MM.1S (cell line): ENCODE measurements at regions not wholly inside any gene's neighbourhood (a gene's known extent, or its start where the extent isn't known, plus 50 kb on each side); places are given as distances from the start of the nearest gene placed in this dataset.

ENCODE experiments used
- DNase-seq: peaks from one replicate; pipeline ENCODE4 v3.0.0-alpha.2; 2015
- H2AFZ ChIP-seq: fragments of 300-600 bp; sonication (generic); 2 replicates; pipeline ENCODE4 v1.6.0; 2016; ENCODE audit warnings: antibody characterized with exemption, low read length
- H3F3A ChIP-seq: fragments of 300-600 bp; sonication (generic); 2 replicates; pipeline ENCODE4 v1.6.1; 2016; ENCODE audit warnings: mild to moderate bottlenecking, antibody characterized with exemption, low read length, moderate library complexity, mixed read lengths; ENCODE audit not compliant: insufficient read depth
- H3K27ac ChIP-seq: fragments of 300-600 bp; sonication (generic); 2 replicates; pipeline ENCODE4 v1.5.1; 2016; ENCODE audit warnings: mild to moderate bottlenecking, low read length
- H3K27me3 ChIP-seq: fragments of 300-600 bp; sonication (generic); replicated peaks from 2 replicates; pipeline ENCODE4 v1.6.0; 2016; ENCODE audit warnings: low read length; ENCODE audit not compliant: insufficient read depth
- H3K36me3 ChIP-seq: fragments of 300-600 bp; sonication (generic); replicated peaks from 2 replicates; pipeline ENCODE4 v1.6.1; 2016; ENCODE audit warnings: mild to moderate bottlenecking, low read length, mixed read lengths; ENCODE audit not compliant: insufficient read depth
- H3K4me1 ChIP-seq: fragments of 300-600 bp; sonication (generic); 2 replicates; pipeline ENCODE4 v1.6.1; 2016; ENCODE audit warnings: low read length, mixed read lengths
- H3K4me2 ChIP-seq: fragments of 300-600 bp; sonication (generic); 2 replicates; pipeline ENCODE4 v1.6.0; 2016; ENCODE audit warnings: low read depth, low read length
- H3K4me3 ChIP-seq: fragments of 300-600 bp; sonication (generic); 2 replicates; pipeline ENCODE4 v1.5.1; 2016; ENCODE audit warnings: low read length, mixed read lengths
- H3K79me2 ChIP-seq: fragments of 300-600 bp; sonication (generic); 2 replicates; pipeline ENCODE4 v1.6.1; 2016; ENCODE audit warnings: mixed run types, low read length, mixed read lengths
- H3K9ac ChIP-seq: fragments of 300-600 bp; sonication (generic); 2 replicates; pipeline ENCODE4 v1.6.1; 2016; ENCODE audit warnings: low read length, mixed read lengths
- H3K9me2 ChIP-seq: fragments of 300-600 bp; sonication (generic); replicated peaks from 2 replicates; pipeline ENCODE4 v1.6.1; 2016; ENCODE audit warnings: mild to moderate bottlenecking, low read length, mixed read lengths; ENCODE audit not compliant: insufficient read depth
- H3K9me3 ChIP-seq: fragments of 300-600 bp; sonication (generic); replicated peaks from 2 replicates; pipeline ENCODE4 v1.6.1; 2016; ENCODE audit warnings: mild to moderate bottlenecking, low read length, mixed read lengths; ENCODE audit not compliant: insufficient read depth
- H4K20me1 ChIP-seq: fragments of 300-600 bp; sonication (generic); 2 replicates; pipeline ENCODE4 v1.6.1; 2016; ENCODE audit warnings: mild to moderate bottlenecking, low read length, moderate library complexity, mixed read lengths; ENCODE audit not compliant: insufficient read depth
- CTCF ChIP-seq: fragments of 300-600 bp; sonication (generic); IDR thresholded peaks from 2 replicates; pipeline ENCODE4 v1.5.1; 2016; ENCODE audit warnings: antibody characterized with exemption, low read length, mixed read lengths
- EZH2 ChIP-seq: fragments of 300-600 bp; sonication (generic); optimal IDR thresholded peaks from 2 replicates; pipeline ENCODE3; 2017; ENCODE audit warnings: low read depth, mild to moderate bottlenecking, antibody characterized with exemption, low read length, mixed read lengths
- EZH2phosphoT487 ChIP-seq: fragments of 300-600 bp; sonication (generic); IDR thresholded peaks from 2 replicates; pipeline ENCODE4 v1.6.1; 2018; ENCODE audit warnings: antibody characterized with exemption, low read length

- H4K20me1 ChIP-seq = no peaks in the 10 kb centered on the region
- no peaks in the 10 kb centered on the region for H3F3A ChIP-seq
- H3K9me2 ChIP-seq = no peaks in the 10 kb centered on the region
- H2AFZ ChIP-seq = no peak overlapping the region
- H3K27me3 ChIP-seq = peaks cover 87% of the 10 kb centered on the region
- no peak overlapping the region for H3K27ac ChIP-seq
- no peaks in the 10 kb centered on the region for H3K4me1 ChIP-seq
- TF ChIP-seq CTCF = no peak
- no peak for TF ChIP-seq EZH2phosphoT487
- TF ChIP-seq EZH2 = no peak
- H3K9ac ChIP-seq = no peak overlapping the region
- H3K9me3 ChIP-seq = no peaks in the 10 kb centered on the region
- H3K4me2 ChIP-seq = no peak overlapping the region
- H3K79me2 ChIP-seq = no peaks in the 10 kb centered on the region
- H3K36me3 ChIP-seq = no peaks in the 10 kb centered on the region
- no peak for DNase-seq
- no peak overlapping the region for H3K4me3 ChIP-seq
Measured at GRCh38 chr11:69968396-69969347, 109.4 kb upstream of the ANO1 start.

GRCh38 chr11:69969890-69970784 lies 108.0 kb upstream of the ANO1 start:
- H4K20me1 ChIP-seq = no peaks in the 10 kb centered on the region
- H3K9me3 ChIP-seq = no peaks in the 10 kb centered on the region
- no peaks in the 10 kb centered on the region for H3F3A ChIP-seq
- H3K27me3 ChIP-seq = peaks cover 82% of the 10 kb centered on the region
- no peaks in the 10 kb centered on the region for H3K79me2 ChIP-seq
- H3K4me2 ChIP-seq = no peak overlapping the region
- no peaks in the 10 kb centered on the region for H3K36me3 ChIP-seq
- H3K4me1 ChIP-seq = no peaks in the 10 kb centered on the region
- no peak overlapping the region for H3K9ac ChIP-seq
- no peak for DNase-seq
- no peak overlapping the region for H3K27ac ChIP-seq
- TF ChIP-seq CTCF = no peak
- TF ChIP-seq EZH2phosphoT487 = no peak
- TF ChIP-seq EZH2 = no peak
- H2AFZ ChIP-seq = no peak overlapping the region
- H3K4me3 ChIP-seq = no peak overlapping the region
- no peaks in the 10 kb centered on the region for H3K9me2 ChIP-seq

DNA sequence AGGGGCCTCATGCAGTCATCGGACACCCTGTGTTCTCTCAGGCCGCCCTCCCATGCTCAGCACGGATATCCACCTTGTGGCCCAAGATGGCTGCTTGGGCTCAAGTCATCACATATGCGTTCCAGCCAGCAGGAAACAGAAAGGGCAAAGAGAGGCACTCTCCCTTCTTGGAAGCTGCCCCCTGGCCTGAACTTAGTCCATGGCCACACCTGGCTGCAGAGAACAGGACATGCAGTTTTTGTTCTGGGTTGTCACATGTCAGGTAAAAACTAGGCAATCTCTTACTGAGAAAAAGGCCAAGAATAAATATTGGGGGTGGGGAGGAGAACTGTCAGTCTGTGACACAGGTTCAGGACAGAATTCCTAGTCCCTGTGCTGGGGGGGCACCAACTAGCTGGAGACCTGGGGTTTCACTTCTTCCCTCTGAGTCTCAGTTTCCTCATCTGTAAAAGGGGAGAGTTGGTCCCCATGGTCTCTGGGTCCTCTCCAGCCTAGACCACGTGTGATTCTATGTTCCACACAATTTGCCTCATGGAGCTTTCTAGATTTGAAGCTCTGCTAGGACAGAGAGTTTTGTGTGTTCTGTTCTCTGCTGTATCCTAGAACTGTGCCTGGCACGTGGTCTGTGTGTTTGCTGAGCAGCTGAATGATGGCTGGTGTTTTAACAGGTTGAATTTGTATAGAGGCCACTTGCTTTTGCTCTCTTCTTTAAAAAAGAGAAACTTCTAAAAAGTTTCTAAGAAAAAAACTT lies 107.2 kb upstream of the ANO1 start:
- no peaks in the 10 kb centered on the region for H4K20me1 ChIP-seq
- no peak overlapping the region for H3K27ac ChIP-seq
- no peak overlapping the region for H3K4me2 ChIP-seq
- no peak overlapping the region for H3K9ac ChIP-seq
- H2AFZ ChIP-seq = no peak overlapping the region
- no peaks in the 10 kb centered on the region for H3K9me3 ChIP-seq
- no peaks in the 10 kb centered on the region for H3K79me2 ChIP-seq
- H3K27me3 ChIP-seq = peaks cover 83% of the 10 kb centered on the region
- H3K4me3 ChIP-seq = no peak overlapping the region
- TF ChIP-seq EZH2phosphoT487 (no peak), CTCF (no peak), EZH2 (no peak)
- no peaks in the 10 kb centered on the region for H3K4me1 ChIP-seq
- no peaks in the 10 kb centered on the region for H3F3A ChIP-seq
- H3K36me3 ChIP-seq = no peaks in the 10 kb centered on the region
- DNase-seq = no peak
- H3K9me2 ChIP-seq = no peaks in the 10 kb centered on the region
